BE2C (cell line): ENCODE measurements at regions not wholly inside any gene's neighbourhood (a gene's known extent, or its start where the extent isn't known, plus 50 kb on each side); places are given as distances from the start of the nearest gene placed in this dataset.

Experiments used
- DNase-seq: peaks from one replicate; pipeline ENCODE4 v3.0.0-alpha.2; 2020
- H3K27me3 ChIP-seq: fragments of 250-450 bp; sonication (Bioruptor Pico); 2 replicates; pipeline ENCODE4 v1.5.1; 2020; ENCODE audit warnings: mild to moderate bottlenecking
- H3K36me3 ChIP-seq: fragments of 250-450 bp; sonication (Bioruptor Pico); 2 replicates; pipeline ENCODE4 v1.5.1; 2020; ENCODE audit warnings: mild to moderate bottlenecking
- H3K4me1 ChIP-seq: fragments of 250-450 bp; sonication (Bioruptor Pico); 2 replicates; pipeline ENCODE4 v1.5.1; 2020
- H3K4me3 ChIP-seq: 2 replicates; pipeline ENCODE4 v1.5.1; 2011; ENCODE audit warnings: low read depth, low read length
- H3K9me3 ChIP-seq: fragments of 250-450 bp; sonication (Bioruptor Pico); 2 replicates; pipeline ENCODE4 v1.5.1; 2020
- TF ChIP-seq, protein P1 (sequence below): IDR thresholded peaks from 2 replicates; pipeline ENCODE4 v1.5.1; 2012; ENCODE audit warnings: mild to moderate bottlenecking, low read depth, low read length

DNA sequence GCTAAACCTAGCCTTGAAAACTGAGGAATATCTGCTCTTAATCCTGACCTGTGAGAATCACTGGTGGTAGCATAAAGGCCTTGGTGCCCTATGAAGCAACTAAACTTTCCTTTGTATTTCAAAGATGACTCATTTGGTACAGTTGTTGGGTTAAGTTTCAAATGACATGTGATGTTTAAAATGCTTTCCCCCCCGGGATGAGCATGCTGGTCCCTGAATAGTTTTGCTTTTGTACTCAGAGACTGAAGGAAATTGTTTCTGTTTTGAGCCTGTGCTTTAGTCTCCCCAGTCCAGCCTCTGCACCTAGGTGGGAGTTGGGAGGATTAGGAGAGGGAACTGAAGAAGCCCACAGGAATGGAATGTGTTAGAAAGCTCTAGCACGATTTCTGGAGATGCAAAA lies 258.9 kb upstream of the NPY start:
- Histone ChIP-seq H3K9me3 (no peaks in the 10 kb centered on the region), H3K4me3 (no peak overlapping the region), H3K36me3 (no peaks in the 10 kb centered on the region), H3K4me1 (no peaks in the 10 kb centered on the region), H3K27me3 (no peaks in the 10 kb centered on the region; the same call in none of the 2 replicates)
- TF ChIP-seq, protein P1, sequence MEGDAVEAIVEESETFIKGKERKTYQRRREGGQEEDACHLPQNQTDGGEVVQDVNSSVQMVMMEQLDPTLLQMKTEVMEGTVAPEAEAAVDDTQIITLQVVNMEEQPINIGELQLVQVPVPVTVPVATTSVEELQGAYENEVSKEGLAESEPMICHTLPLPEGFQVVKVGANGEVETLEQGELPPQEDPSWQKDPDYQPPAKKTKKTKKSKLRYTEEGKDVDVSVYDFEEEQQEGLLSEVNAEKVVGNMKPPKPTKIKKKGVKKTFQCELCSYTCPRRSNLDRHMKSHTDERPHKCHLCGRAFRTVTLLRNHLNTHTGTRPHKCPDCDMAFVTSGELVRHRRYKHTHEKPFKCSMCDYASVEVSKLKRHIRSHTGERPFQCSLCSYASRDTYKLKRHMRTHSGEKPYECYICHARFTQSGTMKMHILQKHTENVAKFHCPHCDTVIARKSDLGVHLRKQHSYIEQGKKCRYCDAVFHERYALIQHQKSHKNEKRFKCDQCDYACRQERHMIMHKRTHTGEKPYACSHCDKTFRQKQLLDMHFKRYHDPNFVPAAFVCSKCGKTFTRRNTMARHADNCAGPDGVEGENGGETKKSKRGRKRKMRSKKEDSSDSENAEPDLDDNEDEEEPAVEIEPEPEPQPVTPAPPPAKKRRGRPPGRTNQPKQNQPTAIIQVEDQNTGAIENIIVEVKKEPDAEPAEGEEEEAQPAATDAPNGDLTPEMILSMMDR: no peak
- DNase-seq: no peak

DNA sequence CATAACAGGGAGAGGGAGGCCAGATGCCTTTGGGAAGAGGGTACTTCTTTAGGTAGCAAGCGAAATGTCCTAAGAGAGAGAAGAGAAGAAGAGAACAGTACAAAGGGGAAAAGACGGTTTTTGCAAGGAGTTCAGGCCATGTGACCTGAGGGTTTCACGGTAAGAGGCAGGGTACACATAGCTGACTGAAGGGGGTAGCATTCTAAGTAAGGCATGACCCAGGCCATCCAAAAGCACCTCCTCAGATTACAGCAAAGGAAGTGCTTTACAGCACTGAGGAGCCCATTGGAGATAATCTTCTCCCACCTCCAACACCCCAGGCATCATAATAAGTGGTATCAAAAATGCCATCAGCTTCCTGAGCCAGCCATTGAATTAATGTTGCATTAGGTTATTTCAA lies 258.2 kb upstream of the NPY start:
- no peaks in the 10 kb centered on the region for H3K9me3 ChIP-seq
- no peak overlapping the region for H3K4me3 ChIP-seq
- no peak for DNase-seq
- TF ChIP-seq, protein P1: no peak
- no peaks in the 10 kb centered on the region; the same call in none of the 2 replicates for H3K27me3 ChIP-seq
- no peaks in the 10 kb centered on the region for H3K36me3 ChIP-seq
- H3K4me1 ChIP-seq: no peaks in the 10 kb centered on the region

DNA sequence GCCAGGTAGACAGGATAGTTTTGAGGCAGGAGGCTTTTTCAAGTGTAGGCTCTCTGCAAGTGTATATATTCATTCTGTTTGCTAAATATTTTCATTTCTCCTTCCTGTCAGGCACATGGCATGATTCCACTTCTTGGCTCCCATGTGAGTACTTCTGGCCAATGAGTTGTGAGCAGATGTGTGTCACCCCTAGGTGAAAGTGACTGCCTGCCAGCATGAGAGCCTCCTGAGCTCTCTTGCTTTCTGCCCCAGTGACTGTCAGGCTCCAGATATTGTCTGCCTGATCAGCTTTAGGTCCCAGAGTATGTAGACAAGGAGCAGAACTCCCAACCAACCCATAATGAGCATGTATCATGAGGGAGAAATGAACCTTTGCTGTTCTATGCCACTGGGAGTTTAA lies 257.6 kb upstream of the NPY start:
- DNase-seq: no peak
- no peak overlapping the region for H3K4me3 ChIP-seq
- TF ChIP-seq, protein P1: no peak
- no peaks in the 10 kb centered on the region for H3K9me3 ChIP-seq
- no peaks in the 10 kb centered on the region for H3K4me1 ChIP-seq
- no peaks in the 10 kb centered on the region; the same call in none of the 2 replicates for H3K27me3 ChIP-seq
- H3K36me3 ChIP-seq: no peaks in the 10 kb centered on the region

DNA sequence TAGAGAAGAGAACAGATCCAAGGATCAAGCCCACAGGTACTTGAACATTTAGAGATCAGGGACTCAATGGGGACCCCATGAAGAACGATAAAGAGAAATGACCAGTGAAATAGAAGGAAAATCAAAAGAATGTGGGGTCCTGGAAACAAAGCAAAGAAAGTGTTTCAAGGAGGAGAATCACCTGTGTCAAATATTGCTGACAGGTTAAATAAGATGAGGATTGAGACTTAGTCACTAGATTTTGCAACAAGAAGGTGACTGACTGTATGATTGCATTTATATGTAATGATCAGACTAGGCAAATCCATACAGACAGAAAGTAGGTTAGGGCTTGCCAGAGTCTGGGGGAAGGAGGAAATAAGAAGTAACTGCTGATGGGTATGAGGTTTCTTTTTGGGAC lies 254.9 kb upstream of the NPY start:
- Histone ChIP-seq H3K36me3 (no peaks in the 10 kb centered on the region), H3K27me3 (no peaks in the 10 kb centered on the region; the same call in none of the 2 replicates), H3K9me3 (no peaks in the 10 kb centered on the region), H3K4me1 (no peaks in the 10 kb centered on the region), H3K4me3 (no peak overlapping the region)
- TF ChIP-seq, protein P1: no peak
- no peak for DNase-seq

DNA sequence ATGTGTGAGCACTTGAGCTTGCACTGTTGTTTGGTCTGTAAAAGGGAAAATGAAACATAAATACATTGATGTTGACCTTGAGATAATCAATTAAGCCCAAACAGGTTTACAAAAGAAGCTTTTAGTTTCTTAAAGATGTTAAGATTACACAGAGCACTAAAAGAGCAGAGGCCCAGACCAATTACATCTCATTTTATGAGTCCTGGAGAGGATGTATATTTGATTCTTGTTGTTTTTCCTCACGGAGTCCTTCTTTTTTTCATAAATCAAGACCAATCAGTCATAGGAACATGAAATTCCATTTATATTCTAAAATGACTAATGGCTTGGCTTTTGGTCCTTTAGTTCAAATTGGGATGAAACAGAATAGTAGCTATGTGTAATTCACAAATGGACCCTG lies 249.7 kb upstream of the NPY start:
- Histone ChIP-seq H3K36me3 (no peaks in the 10 kb centered on the region), H3K27me3 (no peaks in the 10 kb centered on the region; the same call in none of the 2 replicates), H3K4me1 (no peaks in the 10 kb centered on the region), H3K4me3 (no peak overlapping the region), H3K9me3 (no peaks in the 10 kb centered on the region)
- TF ChIP-seq, protein P1: no peak
- DNase-seq: no peak

DNA sequence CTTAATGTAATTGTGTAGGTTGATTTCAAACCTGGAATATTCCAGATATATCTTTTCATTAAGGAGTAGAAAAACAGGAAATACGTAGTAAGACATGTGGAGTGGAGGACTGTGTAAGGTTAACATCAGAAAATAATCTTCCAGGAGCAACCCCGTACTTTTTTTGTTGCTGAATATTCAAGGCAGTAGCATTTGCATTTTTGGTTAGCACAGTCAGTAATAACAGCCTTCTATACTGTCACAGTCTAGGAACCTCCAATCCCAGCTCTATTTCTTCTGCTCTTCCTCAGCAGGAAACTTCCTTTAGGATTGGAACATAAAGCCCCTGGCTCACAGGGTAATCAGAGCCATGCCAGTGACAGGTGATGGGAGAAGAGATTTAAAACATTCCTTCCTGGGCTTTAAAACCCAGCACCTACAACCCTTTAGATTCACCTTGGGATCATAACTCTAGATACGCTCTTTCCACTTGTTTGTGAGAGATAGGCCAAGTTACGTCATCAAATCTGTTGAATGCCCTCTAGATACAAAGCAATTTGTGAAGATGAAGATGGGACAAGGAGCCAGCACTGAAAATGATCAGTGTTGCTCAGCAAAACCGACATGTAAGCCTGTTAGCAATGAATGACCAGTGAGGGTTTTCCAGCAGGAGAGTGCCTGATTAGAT lies 248.5 kb upstream of the NPY start:
- no peaks in the 10 kb centered on the region for H3K27me3 ChIP-seq
- no peaks in the 10 kb centered on the region for H3K9me3 ChIP-seq
- TF ChIP-seq, protein P1: no peak
- no peak overlapping the region for H3K4me3 ChIP-seq
- H3K36me3 ChIP-seq: no peaks in the 10 kb centered on the region
- H3K4me1 ChIP-seq: no peaks in the 10 kb centered on the region
- no peak for DNase-seq
